H1 (cell line): ENCODE measurements at regions not wholly inside any gene's neighbourhood (a gene's known extent, or its start where the extent isn't known, plus 50 kb on each side); places are given as distances from the start of the nearest gene placed in this dataset.

Experiments
- CBX5 ChIP-seq: fragments of 300-800, 300-1000 bp; sonication (generic); IDR thresholded peaks from 2 replicates; pipeline ENCODE4 v1.7.1; 2016; ENCODE audit warnings: antibody characterized with exemption, low read length, low read depth
- CBX8 ChIP-seq: fragments of 300-800, 300-1000 bp; sonication (generic); IDR thresholded peaks from 2 replicates; pipeline ENCODE4 v1.7.1; 2016; ENCODE audit warnings: low read depth, low read length, borderline replicate concordance
- CHD7 ChIP-seq: fragments of 300-600 bp; sonication (generic); IDR thresholded peaks from 2 replicates; pipeline ENCODE4 v1.7.1; 2012; ENCODE audit warnings: low read length, moderate library complexity, mild to moderate bottlenecking, inconsistent platforms; ENCODE audit not compliant: insufficient replicate concordance
- CREB1 ChIP-seq: IDR thresholded peaks from 2 replicates; pipeline ENCODE4 v1.6.1; 2012; ENCODE audit warnings: inconsistent platforms
- HDAC2 ChIP-seq, 2 experiments: fragments of 300-600 bp in 1 of 2; sonication (generic) in 1 of 2; IDR thresholded peaks; 2 replicates each; pipeline ENCODE4 v1.6.1; 2011 to 2012; ENCODE audit warnings: low read depth in 2 of 2, low read length in 2 of 2, mild to moderate bottlenecking in 2 of 2, moderate library complexity in 2 of 2, borderline replicate concordance in 1 of 2, inconsistent platforms in 1 of 2
- KDM5A ChIP-seq: fragments of 200-600 bp; IDR thresholded peaks from 2 replicates; pipeline ENCODE4 v1.7.1; 2012; ENCODE audit warnings: mild to moderate bottlenecking, low read length, inconsistent platforms, mixed read lengths
- POLR2A ChIP-seq, 2 experiments: IDR thresholded peaks; 1 replicate in 1 of 2; 2 replicates in 1 of 2; pipeline ENCODE4 v1.6.1; 2011; ENCODE audit warnings: low read depth in 2 of 2, low read length in 2 of 2, mild to moderate bottlenecking in 2 of 2; ENCODE audit errors: control extremely low read depth in 1 of 2
- SP4 ChIP-seq: IDR thresholded peaks from 2 replicates; pipeline ENCODE4 v1.6.1; 2012; ENCODE audit warnings: low read length, inconsistent platforms
- ZNF274 ChIP-seq: IDR thresholded peaks from 2 replicates; pipeline ENCODE4 v1.7.0; 2012; ENCODE audit warnings: low read length, borderline replicate concordance; ENCODE audit errors: extremely low read depth

- TF ChIP-seq CHD7 (no peak), KDM5A (no peak), SP4 (no peak), CBX5 (no peak), HDAC2 (IDR thresholded peaks at IDR 0.05; ENCODE audit: borderline replicate concordance in 1 of 2, low read depth in 2 of 2, low read length in 2 of 2) (no peak), CREB1 (no peak), ZNF274 (no peak), POLR2A (IDR thresholded peaks at IDR 0.05; ENCODE audit: control extremely low read depth in 1 of 2, low read depth in 2 of 2, low read length in 2 of 2) (no peak), CBX8 (no peak)
- TF ChIP-seq, all 59 proteins: peak for 0
Measured at GRCh38 chr2:182540252-182540651, 113.4 kb upstream of the PDE1A start (continued).
